HL-60 (cell line): ENCODE measurements at regions not wholly inside any gene's neighbourhood (a gene's known extent, or its start where the extent isn't known, plus 50 kb on each side); places are given as distances from the start of the nearest gene placed in this dataset.

Experiments
- GABPA ChIP-seq: IDR thresholded peaks from 2 replicates; pipeline ENCODE4 v1.6.1; 2012; ENCODE audit warnings: low read depth
- POLR2AphosphoS5 ChIP-seq: IDR thresholded peaks from 2 replicates; pipeline ENCODE4 v1.6.1; 2012; ENCODE audit warnings: low read depth
- TF ChIP-seq, protein P1 (sequence below): IDR thresholded peaks from one replicate; pipeline ENCODE4 v1.5.1; 2011; ENCODE audit warnings: low read length, control low read depth, inconsistent platforms; ENCODE audit not compliant: insufficient read depth
- TF ChIP-seq, protein P2 (sequence below): IDR thresholded peaks from 2 replicates; pipeline ENCODE4 v1.6.1; 2012; ENCODE audit warnings: low read depth; ENCODE audit not compliant: insufficient replicate concordance

DNA sequence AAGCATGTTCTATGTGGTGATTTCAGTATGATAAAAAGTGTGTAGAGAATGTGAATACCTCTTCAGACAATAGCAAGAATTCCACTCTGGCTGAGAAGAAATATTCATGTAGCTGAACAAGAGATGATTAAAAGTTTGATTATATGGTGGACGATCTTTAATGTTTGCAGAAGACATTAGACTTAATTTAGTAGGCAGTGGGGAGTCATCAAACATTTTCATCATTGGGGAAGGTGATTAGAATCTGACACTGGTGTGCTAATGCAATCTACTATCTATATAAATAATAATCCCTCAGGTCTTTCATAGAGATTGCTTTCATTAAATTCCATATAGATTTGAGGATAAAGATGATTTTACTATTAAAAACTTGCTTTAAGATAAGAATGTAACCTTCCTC, 761.0 kb downstream of the SOCS6 start:
- TF ChIP-seq, protein P1, sequence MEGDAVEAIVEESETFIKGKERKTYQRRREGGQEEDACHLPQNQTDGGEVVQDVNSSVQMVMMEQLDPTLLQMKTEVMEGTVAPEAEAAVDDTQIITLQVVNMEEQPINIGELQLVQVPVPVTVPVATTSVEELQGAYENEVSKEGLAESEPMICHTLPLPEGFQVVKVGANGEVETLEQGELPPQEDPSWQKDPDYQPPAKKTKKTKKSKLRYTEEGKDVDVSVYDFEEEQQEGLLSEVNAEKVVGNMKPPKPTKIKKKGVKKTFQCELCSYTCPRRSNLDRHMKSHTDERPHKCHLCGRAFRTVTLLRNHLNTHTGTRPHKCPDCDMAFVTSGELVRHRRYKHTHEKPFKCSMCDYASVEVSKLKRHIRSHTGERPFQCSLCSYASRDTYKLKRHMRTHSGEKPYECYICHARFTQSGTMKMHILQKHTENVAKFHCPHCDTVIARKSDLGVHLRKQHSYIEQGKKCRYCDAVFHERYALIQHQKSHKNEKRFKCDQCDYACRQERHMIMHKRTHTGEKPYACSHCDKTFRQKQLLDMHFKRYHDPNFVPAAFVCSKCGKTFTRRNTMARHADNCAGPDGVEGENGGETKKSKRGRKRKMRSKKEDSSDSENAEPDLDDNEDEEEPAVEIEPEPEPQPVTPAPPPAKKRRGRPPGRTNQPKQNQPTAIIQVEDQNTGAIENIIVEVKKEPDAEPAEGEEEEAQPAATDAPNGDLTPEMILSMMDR: no peak
- no peak for TF ChIP-seq POLR2AphosphoS5
- TF ChIP-seq, protein P2, sequence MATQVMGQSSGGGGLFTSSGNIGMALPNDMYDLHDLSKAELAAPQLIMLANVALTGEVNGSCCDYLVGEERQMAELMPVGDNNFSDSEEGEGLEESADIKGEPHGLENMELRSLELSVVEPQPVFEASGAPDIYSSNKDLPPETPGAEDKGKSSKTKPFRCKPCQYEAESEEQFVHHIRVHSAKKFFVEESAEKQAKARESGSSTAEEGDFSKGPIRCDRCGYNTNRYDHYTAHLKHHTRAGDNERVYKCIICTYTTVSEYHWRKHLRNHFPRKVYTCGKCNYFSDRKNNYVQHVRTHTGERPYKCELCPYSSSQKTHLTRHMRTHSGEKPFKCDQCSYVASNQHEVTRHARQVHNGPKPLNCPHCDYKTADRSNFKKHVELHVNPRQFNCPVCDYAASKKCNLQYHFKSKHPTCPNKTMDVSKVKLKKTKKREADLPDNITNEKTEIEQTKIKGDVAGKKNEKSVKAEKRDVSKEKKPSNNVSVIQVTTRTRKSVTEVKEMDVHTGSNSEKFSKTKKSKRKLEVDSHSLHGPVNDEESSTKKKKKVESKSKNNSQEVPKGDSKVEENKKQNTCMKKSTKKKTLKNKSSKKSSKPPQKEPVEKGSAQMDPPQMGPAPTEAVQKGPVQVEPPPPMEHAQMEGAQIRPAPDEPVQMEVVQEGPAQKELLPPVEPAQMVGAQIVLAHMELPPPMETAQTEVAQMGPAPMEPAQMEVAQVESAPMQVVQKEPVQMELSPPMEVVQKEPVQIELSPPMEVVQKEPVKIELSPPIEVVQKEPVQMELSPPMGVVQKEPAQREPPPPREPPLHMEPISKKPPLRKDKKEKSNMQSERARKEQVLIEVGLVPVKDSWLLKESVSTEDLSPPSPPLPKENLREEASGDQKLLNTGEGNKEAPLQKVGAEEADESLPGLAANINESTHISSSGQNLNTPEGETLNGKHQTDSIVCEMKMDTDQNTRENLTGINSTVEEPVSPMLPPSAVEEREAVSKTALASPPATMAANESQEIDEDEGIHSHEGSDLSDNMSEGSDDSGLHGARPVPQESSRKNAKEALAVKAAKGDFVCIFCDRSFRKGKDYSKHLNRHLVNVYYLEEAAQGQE: no peak
- no peak for TF ChIP-seq GABPA
